Occipital lobe (tissue), 1 donor: ENCODE measurements at regions not wholly inside any gene's neighbourhood (a gene's known extent, or its start where the extent isn't known, plus 50 kb on each side); places are given as distances from the start of the nearest gene placed in this dataset.
A peak's percentile ranks its signal among the peaks of the same experiment; 100 is the strongest.
"Not testable (repeated sequence)": the region's sequence is repeated elsewhere in the genome, so short reads cannot be mapped to it uniquely, and the experiment has no call there.

ENCODE experiments used
- DNase-seq: peaks from one replicate; lab custom pipeline; 2025; lab: John Stamatoyannopoulos, UW

GRCh38 chr19:31445406-31445805 is 96.2 kb upstream of the TSHZ3 start:
- DNase-seq = no peak

- DNase-seq = peak; percentile 2
Observed at GRCh38 chr19:31448221-31448657, 99.0 kb upstream of the TSHZ3 start.

GRCh38 chr19:31449379-31449778 is 100.1 kb upstream of the TSHZ3 start:
- no peak for DNase-seq

- no peak for DNase-seq
Observed at GRCh38 chr19:31450696-31451095, 101.5 kb upstream of the TSHZ3 start.

GRCh38 chr19:31451686-31452330 is 102.6 kb upstream of the TSHZ3 start:
- DNase-seq = no peak

GRCh38 chr19:31459430-31459829 is 110.2 kb upstream of the TSHZ3 start:
- no peak for DNase-seq

- DNase-seq = no peak
Observed at GRCh38 chr19:31461814-31462539, 112.7 kb upstream of the TSHZ3 start.

- no peak for DNase-seq
Observed at GRCh38 chr19:31470229-31470939, 121.1 kb upstream of the TSHZ3 start.

GRCh38 chr19:31470952-31471351 is 121.7 kb upstream of the TSHZ3 start:
- no peak for DNase-seq

- no peak for DNase-seq
Observed at GRCh38 chr19:31478241-31478640, 129.0 kb upstream of the TSHZ3 start.

- DNase-seq = no peak
Observed at GRCh38 chr19:31483226-31483857, 134.1 kb upstream of the TSHZ3 start.

GRCh38 chr19:31484858-31485410 is 135.7 kb upstream of the TSHZ3 start:
- not testable (repeated sequence) for DNase-seq

GRCh38 chr19:31485472-31485871 is 136.2 kb upstream of the TSHZ3 start:
- no peak for DNase-seq

GRCh38 chr19:31491242-31491641 is 142.0 kb upstream of the TSHZ3 start:
- DNase-seq = peak; percentile 48

- no peak for DNase-seq
Observed at GRCh38 chr19:31492050-31492449, 142.8 kb upstream of the TSHZ3 start.

- DNase-seq = no peak
Observed at GRCh38 chr19:31496076-31496475, 146.8 kb upstream of the TSHZ3 start.

- no peak for DNase-seq
Observed at GRCh38 chr19:31497709-31498108, 148.5 kb upstream of the TSHZ3 start.

- no peak for DNase-seq
Observed at GRCh38 chr19:31498781-31499180, 149.5 kb upstream of the TSHZ3 start.

- DNase-seq = no peak
Observed at GRCh38 chr19:31499281-31500196, 150.3 kb upstream of the TSHZ3 start.

GRCh38 chr19:31500197-31500830 is 151.1 kb upstream of the TSHZ3 start:
- DNase-seq = no peak
